ENCODE measurements at regions not wholly inside any gene's neighbourhood (a gene's known extent, or its start where the extent isn't known, plus 50 kb on each side); places are given as distances from the start of the nearest gene placed in this dataset.
A peak's percentile ranks its signal among the peaks of the same experiment; 100 is the strongest.

DNA sequence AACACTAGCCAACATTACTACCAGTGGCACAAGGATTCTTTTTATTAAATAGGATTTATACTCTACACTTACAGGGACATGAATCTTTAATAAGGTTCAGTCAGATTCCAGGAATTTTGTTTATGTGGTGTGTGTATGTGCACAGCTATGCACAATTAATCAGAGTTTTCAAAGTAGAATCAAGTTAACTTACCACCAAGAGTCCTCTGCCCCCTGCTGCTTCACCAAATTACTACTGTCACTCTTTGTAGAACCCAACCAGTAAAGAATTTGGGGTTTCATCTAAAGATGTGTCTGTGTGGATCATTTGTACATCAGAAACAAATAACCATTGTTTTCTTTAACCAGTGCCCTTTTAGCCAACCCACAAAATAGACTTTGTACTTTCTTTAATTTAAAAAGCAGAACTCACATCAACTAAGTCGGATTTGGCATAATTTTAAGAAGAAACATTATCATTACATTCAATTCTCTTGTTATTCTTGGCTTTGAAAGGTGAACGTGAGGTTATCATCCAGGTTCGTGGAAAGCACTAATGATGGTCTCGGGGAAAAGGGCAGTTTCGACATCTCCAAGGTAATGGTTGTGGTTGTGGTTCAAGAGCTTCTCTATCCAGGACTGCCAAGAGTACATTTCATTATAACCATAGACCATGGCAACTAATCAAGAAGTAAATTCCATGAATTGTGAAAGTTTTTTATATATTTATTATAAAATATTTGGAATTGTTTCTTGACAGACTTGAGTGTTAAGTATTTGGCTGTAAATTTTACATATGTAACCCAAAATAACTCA, 514.3 kb upstream of the ID4 start:
- TF ChIP-seq, protein P1, sequence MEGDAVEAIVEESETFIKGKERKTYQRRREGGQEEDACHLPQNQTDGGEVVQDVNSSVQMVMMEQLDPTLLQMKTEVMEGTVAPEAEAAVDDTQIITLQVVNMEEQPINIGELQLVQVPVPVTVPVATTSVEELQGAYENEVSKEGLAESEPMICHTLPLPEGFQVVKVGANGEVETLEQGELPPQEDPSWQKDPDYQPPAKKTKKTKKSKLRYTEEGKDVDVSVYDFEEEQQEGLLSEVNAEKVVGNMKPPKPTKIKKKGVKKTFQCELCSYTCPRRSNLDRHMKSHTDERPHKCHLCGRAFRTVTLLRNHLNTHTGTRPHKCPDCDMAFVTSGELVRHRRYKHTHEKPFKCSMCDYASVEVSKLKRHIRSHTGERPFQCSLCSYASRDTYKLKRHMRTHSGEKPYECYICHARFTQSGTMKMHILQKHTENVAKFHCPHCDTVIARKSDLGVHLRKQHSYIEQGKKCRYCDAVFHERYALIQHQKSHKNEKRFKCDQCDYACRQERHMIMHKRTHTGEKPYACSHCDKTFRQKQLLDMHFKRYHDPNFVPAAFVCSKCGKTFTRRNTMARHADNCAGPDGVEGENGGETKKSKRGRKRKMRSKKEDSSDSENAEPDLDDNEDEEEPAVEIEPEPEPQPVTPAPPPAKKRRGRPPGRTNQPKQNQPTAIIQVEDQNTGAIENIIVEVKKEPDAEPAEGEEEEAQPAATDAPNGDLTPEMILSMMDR (IDR thresholded peaks at IDR 0.05) = peak in 1 of 3 experiments; percentile 36
- no peak for TF ChIP-seq EP300 (IDR thresholded peaks at IDR 0.05)
- TF ChIP-seq POLR2A (IDR thresholded peaks at IDR 0.05; ENCODE audit: low read depth) = no peak
- no peak for TF ChIP-seq POLR2AphosphoS5 (IDR thresholded peaks at IDR 0.05)

Measured in esophagus muscularis mucosa (tissue), 4 donors.